Natural killer cell (primary cell): ENCODE measurements at regions not wholly inside any gene's neighbourhood (a gene's known extent, or its start where the extent isn't known, plus 50 kb on each side); places are given as distances from the start of the nearest gene placed in this dataset.

Experiments used
- ATAC-seq, 3 donors: fragments of 150-1000 bp in 2 of 3; fragments of 200-7000 bp in 1 of 3; cut with Tn5 transposase; 1 replicate in 1 of 3; 2 replicates in 2 of 3; pipeline ENCODE4 v1.10.0; 2021; ENCODE audit warnings: mild to moderate bottlenecking in 2 of 3, moderate library complexity in 2 of 3
- DNase-seq, 2 donors: peaks; one replicate each; pipeline versions ENCODE4 v3.0.0 to v3.0.0-alpha.2; 2013 to 2021; ENCODE audit warnings: mixed read lengths in 1 of 2
- H3K27ac ChIP-seq: one replicate; pipeline ENCODE4 v1.5.1; 2013; ENCODE audit warnings: mild to moderate bottlenecking, low read length
- H3K27me3 ChIP-seq: one replicate; pipeline ENCODE4 v1.6.1; 2013; ENCODE audit warnings: low read length; ENCODE audit not compliant: control insufficient read depth, insufficient read depth
- H3K36me3 ChIP-seq: one replicate; pipeline ENCODE4 v1.6.1; 2013; ENCODE audit warnings: low read length; ENCODE audit not compliant: control insufficient read depth, insufficient read depth
- H3K4me1 ChIP-seq: one replicate; pipeline ENCODE4 v1.6.1; 2013; ENCODE audit warnings: low read length; ENCODE audit not compliant: control insufficient read depth, insufficient read depth
- H3K4me3 ChIP-seq: one replicate; pipeline ENCODE4 v1.5.1; 2013; ENCODE audit warnings: low read length
- H3K9me3 ChIP-seq: one replicate; pipeline ENCODE4 v1.6.1; 2013; ENCODE audit warnings: low read length; ENCODE audit not compliant: control insufficient read depth, insufficient read depth
- H3K27ac Mint-ChIP-seq, 2 donors: one replicate each; pipeline ENCODE4 v1.8.0; 2022; ENCODE audit warnings: mild to moderate bottlenecking in 2 of 2, mixed read lengths in 2 of 2, moderate library complexity in 1 of 2
- H3K27me3 Mint-ChIP-seq, 2 donors: one replicate each; pipeline ENCODE4 v1.8.0; 2022; ENCODE audit warnings: low read depth in 2 of 2, mixed read lengths in 2 of 2
- H3K36me3 Mint-ChIP-seq: one replicate; pipeline ENCODE4 v1.8.0; 2022; ENCODE audit warnings: mixed read lengths
- H3K4me1 Mint-ChIP-seq, 2 donors: one replicate each; pipeline ENCODE4 v1.8.0; 2022; ENCODE audit warnings: mixed read lengths in 2 of 2
- H3K4me3 Mint-ChIP-seq: one replicate; pipeline ENCODE4 v1.8.0; 2022; ENCODE audit warnings: mild to moderate bottlenecking, moderate library complexity, mixed read lengths
- H3K9me3 Mint-ChIP-seq, 2 donors: one replicate each; pipeline ENCODE4 v1.8.0; 2022; ENCODE audit warnings: mixed read lengths in 2 of 2
- WGBS: methylation state at CpG from one replicate; pipeline ENCODE4 v1.1.7; 2013; ENCODE audit warnings: missing lambda C conversion rate; ENCODE audit not compliant: insufficient coverage; 5-methylcytosine and 5-hydroxymethylcytosine counted together
- intact Hi-C: fragments of 100-400 bp; cut with micrococcal nuclease; formaldehyde crosslinking; loops from one replicate; pipeline ENCODE4 v1.14.2; 2022
- TF ChIP-seq, protein P1 (sequence below): fragments of 200-600 bp; IDR thresholded peaks from one replicate; pipeline ENCODE4 v1.8.0; 2022; ENCODE audit warnings: antibody characterized with exemption

DNA sequence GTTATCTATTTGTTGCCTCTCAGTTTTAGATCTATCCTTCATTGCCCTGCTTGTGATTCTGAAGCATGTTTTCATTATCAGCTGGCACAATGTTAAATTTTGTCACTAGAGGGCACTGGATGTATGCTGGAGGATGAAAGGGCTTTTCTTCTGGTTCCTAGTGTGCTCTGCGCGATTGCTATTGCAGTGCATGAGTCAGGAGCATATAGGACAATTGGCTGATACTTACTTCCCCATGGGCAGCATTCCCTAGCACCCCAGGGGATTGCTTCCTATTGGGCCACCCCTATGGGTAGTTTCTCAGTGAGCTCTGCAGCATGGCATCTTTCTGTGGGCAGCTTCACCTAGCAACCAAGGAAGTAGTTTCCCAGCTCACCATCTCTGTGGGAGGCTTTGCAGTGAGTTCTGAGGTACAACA is 280.3 kb upstream of the SYNCRIP start:
- H3K9me3 ChIP-seq = no peaks in the 10 kb centered on the region
- WGBS = 15% methylated on average over 2 of the region's 2 CpGs
- no peaks in the 10 kb centered on the region for H3K36me3 ChIP-seq
- no peaks in the 10 kb centered on the region for H3K4me1 Mint-ChIP-seq
- H3K9me3 Mint-ChIP-seq = peaks cover 1 to 2% of the 10 kb centered on the region in 2 donors
- intact Hi-C loops = no loop called here
- H3K36me3 Mint-ChIP-seq = no peaks in the 10 kb centered on the region
- TF ChIP-seq, protein P1, sequence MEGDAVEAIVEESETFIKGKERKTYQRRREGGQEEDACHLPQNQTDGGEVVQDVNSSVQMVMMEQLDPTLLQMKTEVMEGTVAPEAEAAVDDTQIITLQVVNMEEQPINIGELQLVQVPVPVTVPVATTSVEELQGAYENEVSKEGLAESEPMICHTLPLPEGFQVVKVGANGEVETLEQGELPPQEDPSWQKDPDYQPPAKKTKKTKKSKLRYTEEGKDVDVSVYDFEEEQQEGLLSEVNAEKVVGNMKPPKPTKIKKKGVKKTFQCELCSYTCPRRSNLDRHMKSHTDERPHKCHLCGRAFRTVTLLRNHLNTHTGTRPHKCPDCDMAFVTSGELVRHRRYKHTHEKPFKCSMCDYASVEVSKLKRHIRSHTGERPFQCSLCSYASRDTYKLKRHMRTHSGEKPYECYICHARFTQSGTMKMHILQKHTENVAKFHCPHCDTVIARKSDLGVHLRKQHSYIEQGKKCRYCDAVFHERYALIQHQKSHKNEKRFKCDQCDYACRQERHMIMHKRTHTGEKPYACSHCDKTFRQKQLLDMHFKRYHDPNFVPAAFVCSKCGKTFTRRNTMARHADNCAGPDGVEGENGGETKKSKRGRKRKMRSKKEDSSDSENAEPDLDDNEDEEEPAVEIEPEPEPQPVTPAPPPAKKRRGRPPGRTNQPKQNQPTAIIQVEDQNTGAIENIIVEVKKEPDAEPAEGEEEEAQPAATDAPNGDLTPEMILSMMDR = no peak
- no peak overlapping the region for H3K27ac ChIP-seq
- H3K27me3 Mint-ChIP-seq = no peaks in the 10 kb centered on the region
- no peaks in the 10 kb centered on the region for H3K4me1 ChIP-seq
- no peaks in the 10 kb centered on the region for H3K27me3 ChIP-seq
- no peak overlapping the region for H3K27ac Mint-ChIP-seq
- DNase-seq (peak in 1 of 2 donors; percentile 18), ATAC-seq (no peak)
- no peak overlapping the region for H3K4me3 ChIP-seq
- no peak overlapping the region for H3K4me3 Mint-ChIP-seq

DNA sequence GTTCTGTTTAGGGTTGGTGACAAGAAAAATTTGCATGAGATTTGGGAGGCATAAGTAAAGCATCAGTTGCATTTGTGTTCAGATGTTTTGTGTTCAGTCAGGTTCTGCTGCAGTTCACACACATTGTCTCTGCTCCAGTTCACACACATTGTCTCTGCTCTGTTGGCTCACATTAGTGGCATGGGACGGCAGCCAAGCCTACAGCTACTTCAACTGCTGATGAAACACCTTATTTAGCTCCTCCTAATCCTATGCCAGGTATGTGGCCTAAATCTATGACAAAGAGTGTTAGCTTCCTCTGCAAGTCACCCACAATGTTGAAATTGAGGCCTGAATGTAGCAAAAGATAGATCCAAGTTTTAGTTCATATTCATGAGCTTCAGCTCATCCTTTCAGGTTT is 278.1 kb upstream of the SYNCRIP start:
- ATAC-seq = no peak
- Mint-ChIP-seq H3K36me3 (no peaks in the 10 kb centered on the region), H3K9me3 (no peaks in the 10 kb centered on the region), H3K27me3 (no peaks in the 10 kb centered on the region), H3K27ac (no peak overlapping the region), H3K4me1 (no peaks in the 10 kb centered on the region), H3K4me3 (no peak overlapping the region)
- no peak for DNase-seq
- Histone ChIP-seq H3K4me1 (no peaks in the 10 kb centered on the region), H3K9me3 (no peaks in the 10 kb centered on the region), H3K27me3 (no peaks in the 10 kb centered on the region), H3K27ac (no peak overlapping the region), H3K36me3 (no peaks in the 10 kb centered on the region), H3K4me3 (no peak overlapping the region)
- intact Hi-C loops = no loop called here
- TF ChIP-seq, protein P1 = no peak
- 67% methylated on average over 1 of the region's 1 CpG for WGBS

DNA sequence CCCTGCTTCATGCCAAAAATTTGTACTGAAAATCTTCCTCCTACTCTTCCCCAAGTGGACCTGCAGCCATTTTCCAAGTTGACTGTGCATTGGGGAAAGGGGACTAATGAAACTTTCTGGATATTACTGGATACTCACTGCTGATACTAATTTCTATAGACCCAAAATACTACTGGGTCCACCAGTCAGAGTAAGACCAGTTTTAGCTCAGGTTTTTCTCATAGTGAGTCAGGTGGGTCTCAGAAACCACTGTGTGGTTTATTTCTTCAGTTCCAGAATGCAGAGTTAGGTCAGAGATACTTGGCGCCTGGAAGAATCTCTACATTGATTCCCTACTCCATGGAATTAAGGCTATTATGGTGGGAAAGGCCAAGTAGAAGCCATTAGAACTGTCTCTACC is 274.8 kb upstream of the SYNCRIP start:
- Histone ChIP-seq H3K4me1 (no peaks in the 10 kb centered on the region), H3K4me3 (no peak overlapping the region), H3K9me3 (no peaks in the 10 kb centered on the region), H3K27ac (no peak overlapping the region), H3K27me3 (no peaks in the 10 kb centered on the region), H3K36me3 (no peaks in the 10 kb centered on the region)
- no CpG with 5 or more reads among the region's 1 CpG for WGBS
- TF ChIP-seq, protein P1 = no peak
- Mint-ChIP-seq H3K4me1 (no peaks in the 10 kb centered on the region), H3K27ac (no peak overlapping the region), H3K36me3 (no peaks in the 10 kb centered on the region), H3K4me3 (no peak overlapping the region), H3K27me3 (no peaks in the 10 kb centered on the region), H3K9me3 (no peaks in the 10 kb centered on the region)
- intact Hi-C loops = no loop called here
- DNase-seq (no peak), ATAC-seq (no peak)

DNA sequence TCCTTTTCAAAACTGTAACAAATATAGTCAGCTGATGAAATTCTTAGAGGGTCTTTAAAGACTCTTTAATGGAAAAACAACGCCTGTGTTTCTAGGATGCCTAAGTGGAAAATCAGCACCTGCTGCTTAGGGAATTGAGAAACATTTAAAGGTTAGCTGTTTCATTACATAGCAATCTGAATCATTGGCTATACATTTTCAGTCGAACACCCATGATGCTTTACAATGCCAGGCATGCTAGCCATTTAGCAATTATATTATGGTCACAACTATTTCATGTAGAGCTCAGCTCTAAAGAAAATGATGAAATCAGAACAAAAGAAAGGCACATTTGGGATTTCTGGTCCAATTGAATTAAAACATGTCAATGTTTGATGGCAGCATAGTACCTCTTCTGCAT is 270.3 kb upstream of the SYNCRIP start:
- no peak overlapping the region for H3K4me3 Mint-ChIP-seq
- TF ChIP-seq, protein P1 = no peak
- H3K4me1 Mint-ChIP-seq = no peaks in the 10 kb centered on the region

More for the DNA sequence above, 270.3 kb upstream of the SYNCRIP start:
- peaks cover under 1 to 1% of the 10 kb centered on the region in 2 donors for H3K9me3 Mint-ChIP-seq
- H3K27me3 Mint-ChIP-seq = no peaks in the 10 kb centered on the region
- H3K36me3 Mint-ChIP-seq = no peaks in the 10 kb centered on the region
- Histone ChIP-seq H3K4me3 (no peak overlapping the region), H3K9me3 (peaks cover 4% of the 10 kb centered on the region), H3K36me3 (no peaks in the 10 kb centered on the region), H3K4me1 (no peaks in the 10 kb centered on the region), H3K27me3 (no peaks in the 10 kb centered on the region), H3K27ac (no peak overlapping the region)
- DNase-seq = no peak
- WGBS = 87% methylated on average over 2 of the region's 2 CpGs
- no peak for ATAC-seq
- no peak overlapping the region for H3K27ac Mint-ChIP-seq
- intact Hi-C loops = no loop called here
